ENCODE measurements at regions not wholly inside any gene's neighbourhood (a gene's known extent, or its start where the extent isn't known, plus 50 kb on each side); places are given as distances from the start of the nearest gene placed in this dataset.

DNA sequence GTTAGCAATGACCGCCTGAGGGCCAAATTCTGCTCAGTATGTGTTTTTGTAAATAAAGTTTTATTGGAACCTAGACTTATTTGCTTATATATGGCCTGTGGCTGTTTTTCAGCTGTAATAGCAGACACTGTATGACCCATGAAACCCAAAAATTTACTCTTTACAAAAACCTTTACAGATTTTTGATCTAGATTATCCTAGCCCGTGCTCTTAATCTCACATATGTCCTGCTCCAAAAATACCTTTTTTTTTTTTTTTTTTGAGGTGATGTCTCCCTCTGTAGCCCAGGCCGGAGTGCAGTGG, 148.0 kb upstream of the ZNF217 start:
- Histone ChIP-seq H3K4me2 (peak overlapping the region; percentile 52), H3K4me1 (peaks cover 48% of the 10 kb centered on the region), H2AFZ (replicated peaks) (peak overlapping the region; percentile 69), H3K4me3 (no peak overlapping the region), H3K27ac (no peak overlapping the region), H3K36me3 (no peaks in the 10 kb centered on the region), H3K27me3 (no peaks in the 10 kb centered on the region), H3K9ac (no peak overlapping the region), H3K79me2 (ENCODE audit: low read depth) (no peaks in the 10 kb centered on the region), H4K20me1 (ENCODE audit: low read depth) (no peaks in the 10 kb centered on the region), H3K9me3 (ENCODE audit: low read depth) (no peaks in the 10 kb centered on the region), H3F3A (ENCODE audit: low read depth) (peaks cover 51% of the 10 kb centered on the region)
- Mint-ChIP-seq H3K4me1 (peaks cover 55% of the 10 kb centered on the region), H3K4me3 (no peak overlapping the region), H3K27ac (no peak overlapping the region), H3K9me3 (no peaks in the 10 kb centered on the region), H3K27me3 (ENCODE audit: insufficient read depth, low read depth) (peaks cover 2% of the 10 kb centered on the region), H3K36me3 (no peaks in the 10 kb centered on the region)
- no peak for TF ChIP-seq EZH2phosphoT487 (IDR thresholded peaks at IDR 0.05)
- TF ChIP-seq, protein P1, sequence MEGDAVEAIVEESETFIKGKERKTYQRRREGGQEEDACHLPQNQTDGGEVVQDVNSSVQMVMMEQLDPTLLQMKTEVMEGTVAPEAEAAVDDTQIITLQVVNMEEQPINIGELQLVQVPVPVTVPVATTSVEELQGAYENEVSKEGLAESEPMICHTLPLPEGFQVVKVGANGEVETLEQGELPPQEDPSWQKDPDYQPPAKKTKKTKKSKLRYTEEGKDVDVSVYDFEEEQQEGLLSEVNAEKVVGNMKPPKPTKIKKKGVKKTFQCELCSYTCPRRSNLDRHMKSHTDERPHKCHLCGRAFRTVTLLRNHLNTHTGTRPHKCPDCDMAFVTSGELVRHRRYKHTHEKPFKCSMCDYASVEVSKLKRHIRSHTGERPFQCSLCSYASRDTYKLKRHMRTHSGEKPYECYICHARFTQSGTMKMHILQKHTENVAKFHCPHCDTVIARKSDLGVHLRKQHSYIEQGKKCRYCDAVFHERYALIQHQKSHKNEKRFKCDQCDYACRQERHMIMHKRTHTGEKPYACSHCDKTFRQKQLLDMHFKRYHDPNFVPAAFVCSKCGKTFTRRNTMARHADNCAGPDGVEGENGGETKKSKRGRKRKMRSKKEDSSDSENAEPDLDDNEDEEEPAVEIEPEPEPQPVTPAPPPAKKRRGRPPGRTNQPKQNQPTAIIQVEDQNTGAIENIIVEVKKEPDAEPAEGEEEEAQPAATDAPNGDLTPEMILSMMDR (IDR thresholded peaks at IDR 0.05), result no peak
- no peak for TF ChIP-seq EZH2 (IDR thresholded peaks at IDR 0.05)
- no peak for DNase-seq (ENCODE audit: low spot score)

DNA sequence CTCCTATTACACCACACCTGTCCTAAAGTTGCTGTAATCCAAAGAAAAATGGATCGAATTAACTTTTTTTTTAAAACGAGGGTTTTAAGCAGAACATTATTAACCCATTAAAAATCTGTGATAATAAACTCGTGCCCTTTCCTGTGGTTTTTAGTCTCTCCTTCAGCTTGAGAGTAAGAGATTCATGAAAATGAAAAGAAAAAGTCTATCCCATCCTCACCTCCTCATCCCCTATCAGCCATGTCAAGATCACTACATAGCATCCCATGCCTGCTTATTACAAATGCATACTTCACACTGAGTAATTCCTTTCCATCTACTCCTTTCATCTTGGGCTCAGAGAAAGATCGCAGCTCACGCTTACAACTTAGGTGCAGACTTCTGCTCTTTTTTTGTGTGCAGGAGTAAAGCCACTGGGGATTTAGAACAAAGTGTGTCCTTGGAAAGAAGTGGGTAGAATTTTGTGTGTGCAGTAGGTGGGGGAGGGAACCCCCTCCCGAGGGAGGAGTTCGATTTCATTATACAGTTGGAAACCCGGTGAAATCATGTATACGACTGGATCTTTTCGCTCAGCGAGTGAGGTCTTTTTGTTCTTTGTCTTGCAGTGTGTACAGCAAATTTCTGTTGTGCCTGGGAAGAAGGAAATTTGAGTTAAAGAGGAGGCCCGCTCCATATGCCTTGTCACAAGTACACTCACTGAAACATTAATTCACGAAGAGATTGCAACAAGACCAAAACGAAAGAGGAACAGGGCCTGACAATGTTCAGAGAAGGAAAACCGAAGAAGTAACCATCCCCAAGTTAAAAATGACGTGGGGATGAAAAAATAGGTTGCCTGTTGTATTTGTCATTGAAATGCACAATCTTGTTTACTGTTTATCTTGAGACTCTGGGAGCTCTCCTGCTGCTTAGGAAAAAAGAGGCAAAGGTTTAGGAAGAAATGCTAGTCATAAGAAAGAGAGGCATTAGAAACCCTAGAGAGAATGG, 146.5 kb upstream of the ZNF217 start:
- Histone ChIP-seq H3K27ac (peak overlapping the region; percentile 22), H4K20me1 (ENCODE audit: low read depth) (no peaks in the 10 kb centered on the region), H3K4me2 (peak overlapping the region; percentile 52), H3K9ac (no peak overlapping the region), H3K36me3 (no peaks in the 10 kb centered on the region), H3K4me3 (no peak overlapping the region), H3K9me3 (ENCODE audit: low read depth) (no peaks in the 10 kb centered on the region), H2AFZ (replicated peaks) (peak overlapping the region; percentile 69), H3K4me1 (peaks cover 61% of the 10 kb centered on the region), H3K79me2 (ENCODE audit: low read depth) (no peaks in the 10 kb centered on the region), H3F3A (ENCODE audit: low read depth) (peaks cover 64% of the 10 kb centered on the region), H3K27me3 (no peaks in the 10 kb centered on the region)
- Mint-ChIP-seq H3K27ac (peak overlapping the region; percentile 99), H3K4me3 (peak overlapping the region; percentile 79), H3K27me3 (ENCODE audit: insufficient read depth, low read depth) (peaks cover 2% of the 10 kb centered on the region), H3K9me3 (no peaks in the 10 kb centered on the region), H3K36me3 (no peaks in the 10 kb centered on the region), H3K4me1 (peaks cover 69% of the 10 kb centered on the region)
- TF ChIP-seq, protein P1 (IDR thresholded peaks at IDR 0.05), result no peak
- no peak for TF ChIP-seq EZH2phosphoT487 (IDR thresholded peaks at IDR 0.05)
- no peak for TF ChIP-seq EZH2 (IDR thresholded peaks at IDR 0.05)
- no peak for DNase-seq (ENCODE audit: low spot score)

DNA sequence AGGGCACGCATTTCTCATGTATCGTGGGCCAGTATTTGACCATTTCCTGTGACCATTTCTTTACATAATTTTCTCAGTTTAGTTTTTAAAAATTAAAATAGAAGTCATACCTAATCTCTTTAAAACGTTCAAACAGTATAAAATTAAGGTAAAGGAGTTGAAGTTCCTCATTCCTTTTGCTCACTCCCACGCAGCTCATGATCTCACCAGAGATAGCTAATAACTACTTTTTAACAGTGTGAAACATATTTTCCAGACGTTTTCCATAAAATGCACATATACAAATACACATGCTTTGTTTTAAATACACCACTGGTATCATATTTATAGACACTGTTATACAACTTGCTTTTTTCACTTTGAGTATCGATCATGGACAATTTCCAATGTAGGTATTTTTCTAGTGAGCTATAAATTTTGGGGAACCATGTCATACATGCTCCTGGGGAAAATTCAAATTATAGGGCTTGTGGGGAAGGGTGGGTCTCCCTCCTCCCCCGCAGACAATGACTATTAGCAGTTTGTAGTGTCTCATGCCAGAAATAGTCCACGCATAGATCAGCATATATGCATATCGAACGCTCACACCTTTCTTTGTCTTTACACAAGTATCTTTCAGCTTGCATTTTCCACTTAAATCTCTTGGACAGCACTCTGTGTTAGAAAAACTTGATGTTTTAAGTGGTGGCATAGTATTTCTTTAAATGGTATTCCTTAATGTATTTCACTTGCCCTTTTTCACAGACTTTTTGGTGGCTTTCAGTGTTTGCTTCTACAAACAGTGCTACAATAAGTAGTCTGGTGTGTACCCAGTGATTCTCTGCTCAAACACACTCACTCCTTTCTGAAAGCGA, 145.5 kb upstream of the ZNF217 start:
- Histone ChIP-seq H3K4me2 (peak overlapping the region; percentile 75), H3K27me3 (no peaks in the 10 kb centered on the region), H2AFZ (replicated peaks) (peak overlapping the region; percentile 69), H3K4me1 (peaks cover 70% of the 10 kb centered on the region), H3K9me3 (ENCODE audit: low read depth) (no peaks in the 10 kb centered on the region), H3K4me3 (peak overlapping the region; percentile 6), H3F3A (ENCODE audit: low read depth) (peaks cover 69% of the 10 kb centered on the region), H3K9ac (no peak overlapping the region), H3K27ac (peak overlapping the region; percentile 50), H3K36me3 (no peaks in the 10 kb centered on the region), H4K20me1 (ENCODE audit: low read depth) (no peaks in the 10 kb centered on the region), H3K79me2 (ENCODE audit: low read depth) (no peaks in the 10 kb centered on the region)
- Mint-ChIP-seq H3K36me3 (no peaks in the 10 kb centered on the region), H3K9me3 (no peaks in the 10 kb centered on the region), H3K27me3 (ENCODE audit: insufficient read depth, low read depth) (peaks cover 4% of the 10 kb centered on the region), H3K4me1 (peaks cover 76% of the 10 kb centered on the region), H3K27ac (peak overlapping the region; percentile 99), H3K4me3 (peak overlapping the region; percentile 83)
- TF ChIP-seq, protein P1 (IDR thresholded peaks at IDR 0.05), result no peak
- no peak for TF ChIP-seq EZH2phosphoT487 (IDR thresholded peaks at IDR 0.05)
- DNase-seq (ENCODE audit: low spot score), result no peak

All from neural progenitor cell (in vitro differentiated cells).